HCT116 (cell line): ENCODE measurements at regions not wholly inside any gene's neighbourhood (a gene's known extent, or its start where the extent isn't known, plus 50 kb on each side); places are given as distances from the start of the nearest gene placed in this dataset.

Source experiments
- CTCF ChIP-seq, 3 experiments: fragments of 200-600 bp in 1 of 3; sonication (generic) in 1 of 3; IDR thresholded peaks in 2 of 3; conservative IDR thresholded peaks in 1 of 3; 2 replicates each; pipeline ENCODE4 v1.5.1; 2012 to 2017; ENCODE audit warnings: low read depth in 2 of 3, low read length in 2 of 3, antibody characterized with exemption in 1 of 3, borderline replicate concordance in 1 of 3, control low read depth in 1 of 3, mild to moderate bottlenecking in 1 of 3, mixed read lengths in 1 of 3, mixed run types in 1 of 3, moderate library complexity in 1 of 3; ENCODE audit not compliant: insufficient read depth in 1 of 3
- EZH2 ChIP-seq: fragments of 200-600 bp; sonication (generic); IDR thresholded peaks from 2 replicates; pipeline ENCODE4 v1.6.1; 2017; ENCODE audit warnings: antibody characterized with exemption, mixed run types
- EZH2phosphoT487 ChIP-seq: fragments of 200-600 bp; IDR thresholded peaks from 2 replicates; pipeline ENCODE4 v1.6.1; 2018; ENCODE audit warnings: antibody characterized with exemption, borderline replicate concordance
- FOSL1 ChIP-seq: IDR thresholded peaks from 2 replicates; pipeline ENCODE4 v1.6.1; 2012; ENCODE audit warnings: low read depth
- MAX ChIP-seq: IDR thresholded peaks from 2 replicates; pipeline ENCODE4 v1.6.1; 2012
- POLR2A ChIP-seq: IDR thresholded peaks from 2 replicates; pipeline ENCODE4 v1.7.0; 2011; ENCODE audit warnings: borderline replicate concordance; ENCODE audit not compliant: insufficient read depth, insufficient read length; ENCODE audit errors: extremely low read depth
- POLR2AphosphoS5 ChIP-seq: IDR thresholded peaks from 2 replicates; pipeline ENCODE4 v1.6.1; 2011; ENCODE audit warnings: mild to moderate bottlenecking, low read depth, low read length, moderate library complexity
- RAD21 ChIP-seq: IDR thresholded peaks from 2 replicates; pipeline ENCODE4 v1.6.1; 2012; ENCODE audit warnings: low read depth, mild to moderate bottlenecking
- SIN3A ChIP-seq: IDR thresholded peaks from 2 replicates; pipeline ENCODE4 v1.6.1; 2012; ENCODE audit warnings: low read depth
- SP1 ChIP-seq: IDR thresholded peaks from 2 replicates; pipeline ENCODE4 v1.6.1; 2012; ENCODE audit warnings: low read depth
- TCF7L2 ChIP-seq: IDR thresholded peaks from 2 replicates; pipeline ENCODE4 v1.7.0; 2011; ENCODE audit warnings: borderline replicate concordance, inconsistent platforms; ENCODE audit not compliant: insufficient read depth, insufficient read length; ENCODE audit errors: extremely low read depth
- YY1 ChIP-seq: IDR thresholded peaks from 2 replicates; pipeline ENCODE4 v1.6.1; 2011; ENCODE audit warnings: low read length, low read depth, moderate library complexity, mild to moderate bottlenecking; ENCODE audit not compliant: insufficient replicate concordance; ENCODE audit errors: extremely low read depth
- ZBTB33 ChIP-seq: IDR thresholded peaks from 2 replicates; pipeline ENCODE4 v1.6.1; 2011; ENCODE audit warnings: mild to moderate bottlenecking, low read length, moderate library complexity; ENCODE audit not compliant: insufficient replicate concordance; ENCODE audit errors: extremely low read depth

DNA sequence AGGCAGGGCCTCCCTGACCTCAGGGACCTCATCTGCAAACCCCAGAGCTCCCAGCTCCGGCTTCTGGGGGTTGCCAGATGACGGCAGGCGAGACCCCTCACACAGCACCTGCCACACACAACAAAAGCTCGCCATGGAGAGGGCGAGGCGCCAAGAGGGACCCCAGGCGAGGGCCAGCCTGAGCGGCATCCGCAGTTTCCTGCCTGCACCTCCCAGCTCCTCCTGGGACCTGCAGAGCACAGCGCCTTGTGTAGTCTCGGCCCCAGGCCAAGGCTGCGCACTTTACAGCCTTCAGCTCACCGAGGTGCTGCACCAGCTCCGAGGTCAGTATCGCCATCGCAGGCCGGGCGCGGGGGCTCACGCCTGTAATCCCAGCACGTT is 82.4 kb upstream of the ADAMTS2 start:
- TF ChIP-seq EZH2 (no peak), CTCF (IDR thresholded peaks at IDR 0.05 in 2 of 3, conservative IDR thresholded peaks at IDR 0.05 in 1 of 3; ENCODE audit: borderline replicate concordance in 1 of 3, insufficient read depth in 1 of 3, low read depth in 2 of 3, low read length in 2 of 3) (no peak), FOSL1 (no peak), POLR2A (no peak), POLR2AphosphoS5 (no peak), EZH2phosphoT487 (no peak), TCF7L2 (no peak), YY1 (no peak), SP1 (no peak), MAX (no peak), ZBTB33 (no peak), RAD21 (no peak), SIN3A (no peak)
